SKM-1 treated with dmso at 0.1 percent for 144 hours (cell line): ENCODE measurements at regions not wholly inside any gene's neighbourhood (a gene's known extent, or its start where the extent isn't known, plus 50 kb on each side); places are given as distances from the start of the nearest gene placed in this dataset.
A peak's percentile ranks its signal among the peaks of the same experiment; 100 is the strongest.
"Not testable (repeated sequence)": the region's sequence is repeated elsewhere in the genome, so short reads cannot be mapped to it uniquely, and the experiment has no call there.

Source experiments
- DNase-seq: peaks from one replicate; lab custom pipeline; 2025; ENCODE audit not compliant: unreplicated experiment; lab: John Stamatoyannopoulos, UW

GRCh38 chr10:62935022-62935421 lies 118.9 kb upstream of the EGR2 start:
- DNase-seq: no peak

GRCh38 chr10:62934258-62934657 lies 118.1 kb upstream of the EGR2 start:
- DNase-seq: peak; percentile 33

GRCh38 chr10:62928763-62929162 lies 112.6 kb upstream of the EGR2 start:
- DNase-seq: not testable (repeated sequence)

GRCh38 chr10:62926407-62926806 lies 110.2 kb upstream of the EGR2 start:
- no peak for DNase-seq

GRCh38 chr10:62924344-62924748 lies 108.2 kb upstream of the EGR2 start:
- no peak for DNase-seq

GRCh38 chr10:62919776-62920175 lies 103.6 kb upstream of the EGR2 start:
- no peak for DNase-seq

- no peak for DNase-seq
Measured at GRCh38 chr10:62917475-62918238, 101.5 kb upstream of the EGR2 start.

- no peak for DNase-seq
Measured at GRCh38 chr10:62916141-62916603, 100.0 kb upstream of the EGR2 start.

- no peak for DNase-seq
Measured at GRCh38 chr10:62915158-62915557, 99.0 kb upstream of the EGR2 start.

- no peak for DNase-seq
Measured at GRCh38 chr10:62912086-62912485, 95.9 kb upstream of the EGR2 start.

- DNase-seq: no peak
Measured at GRCh38 chr10:62911210-62911963, 95.2 kb upstream of the EGR2 start.

- no peak for DNase-seq
Measured at GRCh38 chr10:62907470-62908212, 91.5 kb upstream of the EGR2 start.

GRCh38 chr10:62904281-62904875 lies 88.2 kb upstream of the EGR2 start:
- DNase-seq: no peak

GRCh38 chr10:62903828-62904227 lies 87.7 kb upstream of the EGR2 start:
- no peak for DNase-seq

GRCh38 chr10:62900829-62901571 lies 84.8 kb upstream of the EGR2 start:
- no peak for DNase-seq

- DNase-seq: no peak
Measured at GRCh38 chr10:62899311-62899710, 83.1 kb upstream of the EGR2 start.

GRCh38 chr10:62895063-62895462 lies 78.9 kb upstream of the EGR2 start:
- DNase-seq: no peak

- DNase-seq: no peak
Measured at GRCh38 chr10:62894156-62894555, 78.0 kb upstream of the EGR2 start.

GRCh38 chr10:62893036-62893435 lies 76.9 kb upstream of the EGR2 start:
- DNase-seq: no peak

- no peak for DNase-seq
Measured at GRCh38 chr10:62890395-62890794, 74.2 kb upstream of the EGR2 start.

- DNase-seq: no peak
Measured at GRCh38 chr10:62887642-62888041, 71.5 kb upstream of the EGR2 start.
